HG03103 (cell line): ENCODE measurements at regions not wholly inside any gene's neighbourhood (a gene's known extent, or its start where the extent isn't known, plus 50 kb on each side); places are given as distances from the start of the nearest gene placed in this dataset.
"Not testable (repeated sequence)": the region's sequence is repeated elsewhere in the genome, so short reads cannot be mapped to it uniquely, and the experiment has no call there.

Source experiments
- ATAC-seq: cut with Tn5 transposase; IDR thresholded peaks from one replicate; pipeline ENCODE4 v1.9.1; 2021; ENCODE audit warnings: low read depth; ENCODE audit not compliant: unreplicated experiment

GRCh38 chrX:110966091-110966454 is 129.9 kb upstream of the PAK3 start:
- no peak for ATAC-seq

GRCh38 chrX:110965409-110966090 is 130.4 kb upstream of the PAK3 start:
- ATAC-seq: no peak

DNA sequence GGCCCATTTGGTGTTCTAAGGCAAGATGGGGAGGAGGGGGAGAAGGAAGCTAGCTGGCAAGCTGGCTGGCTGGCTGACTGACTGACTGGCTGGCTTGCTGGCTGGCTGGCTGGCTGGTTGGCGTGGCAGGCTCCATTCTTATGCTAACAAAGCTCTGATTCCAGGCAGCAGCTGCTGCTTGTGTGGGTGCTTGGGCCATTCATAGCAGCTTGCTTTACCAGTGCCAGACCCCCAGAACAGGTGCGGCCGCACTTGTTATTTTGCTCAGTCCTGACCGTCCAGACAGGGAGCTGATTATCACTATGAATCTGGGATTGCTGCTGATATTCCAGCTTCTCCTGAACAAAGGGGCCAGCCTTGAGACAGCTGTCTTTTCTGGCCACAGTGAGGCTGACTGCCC is 131.2 kb upstream of the PAK3 start:
- ATAC-seq: no peak

DNA sequence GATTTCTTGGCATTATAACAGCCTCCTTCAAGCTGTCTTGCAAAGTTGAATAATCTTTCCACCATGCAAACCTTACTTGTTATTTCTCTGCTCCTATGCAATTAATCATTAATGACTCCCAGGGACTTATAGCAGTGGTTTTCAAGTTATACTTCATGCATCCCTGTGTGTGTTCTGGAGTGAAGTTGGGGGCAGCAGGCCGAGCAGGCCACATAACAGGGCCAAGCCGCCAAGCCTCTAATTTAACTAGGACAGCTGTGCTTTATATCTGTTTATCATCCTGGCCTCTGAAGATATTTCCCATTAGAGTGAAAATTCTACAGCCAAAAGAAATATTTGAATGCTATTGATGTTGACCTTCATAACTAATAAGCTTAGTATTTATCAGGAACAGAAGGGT is 133.5 kb upstream of the PAK3 start:
- no peak for ATAC-seq

- ATAC-seq: no peak
These were observed 140.3 kb upstream of the PAK3 start for GRCh38 chrX:110955706-110956105.

DNA sequence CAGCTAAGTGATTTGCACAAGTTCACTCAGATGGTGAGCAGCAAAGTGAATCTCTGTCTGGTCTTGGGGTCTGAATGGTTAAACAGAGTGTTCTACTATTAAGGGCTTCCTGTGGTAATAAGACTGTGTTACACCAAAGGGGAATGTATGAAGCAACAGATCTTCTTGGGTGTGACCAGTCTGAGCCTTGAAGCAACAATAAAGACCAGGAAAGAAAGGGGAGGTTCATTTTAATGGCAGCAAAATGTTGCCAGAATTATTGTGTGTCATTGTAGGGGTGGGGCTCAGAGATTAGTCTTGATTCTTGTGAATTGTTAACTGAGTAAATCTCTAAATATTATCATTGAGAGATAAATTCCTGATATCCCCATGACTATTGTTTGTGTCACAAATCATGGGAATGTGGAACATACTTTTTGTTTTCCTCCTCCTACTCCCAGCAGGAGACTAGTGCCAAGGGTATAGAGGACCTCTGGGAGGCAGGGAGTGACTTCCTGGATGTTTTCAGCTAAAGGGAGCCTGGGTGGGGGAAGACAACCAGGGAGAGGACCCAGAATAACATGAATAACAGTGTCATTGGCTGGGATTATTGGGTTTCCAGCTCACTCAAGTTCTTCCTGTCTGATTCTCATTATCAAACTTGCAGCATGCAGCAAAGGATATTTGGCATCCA is 141.4 kb upstream of the PAK3 start:
- ATAC-seq: no peak

DNA sequence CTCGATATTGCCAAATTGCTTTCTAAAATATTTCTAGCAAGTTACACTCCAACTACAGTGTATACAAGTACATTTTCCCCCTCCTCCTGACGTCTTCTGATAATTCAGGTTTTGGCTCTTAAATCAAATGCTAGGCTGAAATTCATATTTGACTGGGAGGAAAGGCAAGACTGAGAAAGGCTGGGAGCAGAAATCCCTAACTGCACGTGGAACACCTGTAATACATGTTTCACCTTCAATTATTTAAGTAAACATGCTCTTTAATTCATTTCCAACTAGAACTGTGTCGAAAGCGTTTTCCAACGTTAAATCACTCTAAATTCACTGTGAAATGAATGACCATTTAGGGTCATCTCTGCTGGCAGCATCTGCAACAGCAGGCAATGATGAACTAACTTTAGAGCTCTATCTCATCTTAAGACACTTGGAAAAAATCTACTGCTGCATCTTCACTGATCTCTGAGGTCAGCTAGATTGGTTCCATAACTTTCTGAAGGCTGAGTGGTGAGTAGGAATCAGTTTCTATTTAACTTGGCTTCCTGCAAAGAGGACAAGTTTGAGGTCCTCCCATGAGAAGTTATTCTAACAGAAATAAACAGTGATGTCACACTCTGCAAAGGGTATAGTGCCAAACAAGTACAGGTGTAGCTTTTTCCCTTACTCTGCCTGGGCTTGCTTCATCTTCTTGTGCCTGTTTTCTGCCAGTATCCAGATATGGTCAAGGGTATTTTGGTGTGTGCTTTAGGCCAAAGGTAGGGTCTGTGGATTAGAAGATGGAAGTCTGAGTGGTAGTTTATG is 144.3 kb upstream of the PAK3 start:
- ATAC-seq: no peak

DNA sequence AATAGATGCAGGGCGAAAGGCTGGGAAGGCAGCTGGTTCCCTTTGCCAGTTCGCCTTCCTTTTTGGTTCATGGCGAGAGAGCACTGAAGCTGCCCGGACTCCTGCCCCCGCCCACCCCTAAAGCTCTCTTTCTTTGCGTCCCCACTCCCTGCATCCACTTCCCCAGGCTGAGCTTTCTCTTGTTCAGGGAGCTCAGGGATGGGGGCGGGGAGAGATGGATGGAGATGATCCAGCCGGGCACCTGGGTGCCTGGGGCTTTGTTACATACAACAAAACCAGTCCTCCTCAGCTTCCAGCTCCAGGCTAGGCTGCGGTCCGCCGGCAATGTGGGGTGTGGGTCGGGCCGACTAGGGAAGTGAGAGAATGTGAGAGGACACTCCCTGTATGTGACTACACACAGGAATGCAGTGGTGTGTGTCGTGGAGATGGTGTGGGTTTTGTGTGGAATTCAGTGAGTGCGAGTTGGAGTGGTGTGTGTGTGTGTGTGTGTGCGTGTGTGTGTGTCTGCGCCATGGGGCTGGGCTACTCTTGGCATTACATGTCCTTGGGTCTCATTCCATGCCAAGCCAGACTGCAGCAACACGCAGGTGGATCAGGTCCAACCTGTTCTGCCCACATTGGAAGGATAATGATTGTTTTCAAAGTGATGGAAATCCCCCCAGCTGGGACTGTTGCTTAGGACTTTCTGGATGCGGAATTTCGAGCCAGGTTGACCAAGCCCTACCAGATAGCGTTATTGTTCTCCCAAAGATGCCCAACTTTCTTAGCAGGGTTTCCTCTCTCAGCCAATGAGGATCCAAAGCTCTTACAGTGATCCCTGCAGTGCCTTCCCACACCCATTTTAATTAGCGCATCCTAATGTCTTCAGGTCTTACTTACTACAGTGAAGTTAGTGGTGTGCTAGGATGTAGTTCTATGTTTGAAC is 149.4 kb upstream of the CHRDL1 start:
- no peak for ATAC-seq

DNA sequence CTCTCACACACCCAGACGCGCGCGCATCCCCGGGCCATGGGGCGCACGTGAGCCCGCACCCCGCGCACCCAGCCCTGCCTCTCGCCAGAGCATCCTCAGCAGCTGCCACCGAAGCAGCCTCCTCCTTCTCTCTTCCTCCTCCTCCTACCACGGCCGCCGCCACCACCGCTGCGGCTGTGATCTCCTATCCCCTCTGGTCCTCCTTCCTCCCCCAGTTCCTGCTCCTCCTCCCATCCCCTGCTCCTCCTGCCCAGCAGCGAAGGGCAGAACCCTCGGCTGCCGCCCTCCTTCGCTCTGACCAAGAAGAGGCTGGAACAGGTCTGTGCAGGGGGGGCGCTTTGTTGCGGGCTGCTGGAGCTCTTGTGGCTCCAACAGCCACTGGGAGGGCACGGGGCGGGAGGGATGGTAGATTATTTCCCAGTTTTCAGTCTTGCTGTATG is 148.7 kb upstream of the CHRDL1 start:
- no peak for ATAC-seq

DNA sequence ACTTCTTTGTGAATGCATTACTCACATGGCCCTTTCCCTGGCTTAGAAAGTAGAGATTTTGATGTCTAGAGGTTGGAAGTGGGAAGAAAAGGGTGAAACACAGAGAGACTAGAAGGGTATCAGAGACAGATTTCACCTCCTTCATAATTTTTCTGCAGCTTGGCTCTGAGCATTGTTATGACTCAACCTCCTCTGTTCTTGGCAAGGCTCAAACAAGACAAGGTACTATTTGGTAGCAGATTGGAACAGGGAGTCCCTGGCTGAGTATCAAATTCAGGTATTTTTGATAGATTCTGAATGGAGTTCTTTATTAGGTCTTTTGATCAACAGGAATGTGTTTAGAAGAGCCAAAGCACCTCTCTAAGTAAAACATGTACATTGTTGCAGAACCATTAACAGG is 146.3 kb upstream of the CHRDL1 start:
- ATAC-seq: no peak

DNA sequence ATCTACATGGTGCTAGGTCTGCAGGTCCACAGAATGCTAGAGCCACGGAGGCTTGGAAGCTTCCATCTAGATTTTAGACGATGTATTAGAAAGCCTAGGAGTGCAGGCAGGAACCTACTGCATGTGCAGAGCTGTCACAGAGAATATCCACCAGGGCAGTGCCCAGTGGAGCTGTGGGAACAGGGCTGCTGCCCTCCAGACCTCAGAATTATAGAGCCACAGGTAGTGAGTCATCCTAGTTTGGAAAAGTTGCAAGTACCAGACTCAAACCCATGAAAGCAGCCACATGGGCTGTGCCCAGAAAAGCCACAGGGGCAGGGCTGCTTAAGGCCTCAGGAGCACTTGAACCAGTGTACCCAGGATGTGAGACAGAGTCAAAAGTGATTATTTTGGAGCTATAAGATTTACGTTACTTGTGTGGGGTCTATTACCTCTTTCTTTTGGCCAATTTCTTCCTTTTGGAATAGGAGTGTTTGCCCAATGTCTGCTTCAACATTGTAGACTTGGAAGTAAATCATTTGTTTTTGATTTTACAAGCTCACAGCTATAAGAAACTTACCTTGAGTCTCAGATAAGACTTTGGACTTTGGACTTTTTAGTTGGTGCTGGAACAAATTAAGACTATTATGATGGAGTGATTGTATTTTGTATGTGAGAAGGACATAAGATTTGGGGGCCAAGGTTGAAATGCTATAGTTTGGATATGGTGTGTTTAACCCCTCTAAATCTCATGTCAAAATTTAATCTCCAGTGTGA is 143.5 kb upstream of the CHRDL1 start:
- ATAC-seq: no peak

- no peak for ATAC-seq
These were observed 129.3 kb upstream of the CHRDL1 start for GRCh38 chrX:110924871-110925270.

DNA sequence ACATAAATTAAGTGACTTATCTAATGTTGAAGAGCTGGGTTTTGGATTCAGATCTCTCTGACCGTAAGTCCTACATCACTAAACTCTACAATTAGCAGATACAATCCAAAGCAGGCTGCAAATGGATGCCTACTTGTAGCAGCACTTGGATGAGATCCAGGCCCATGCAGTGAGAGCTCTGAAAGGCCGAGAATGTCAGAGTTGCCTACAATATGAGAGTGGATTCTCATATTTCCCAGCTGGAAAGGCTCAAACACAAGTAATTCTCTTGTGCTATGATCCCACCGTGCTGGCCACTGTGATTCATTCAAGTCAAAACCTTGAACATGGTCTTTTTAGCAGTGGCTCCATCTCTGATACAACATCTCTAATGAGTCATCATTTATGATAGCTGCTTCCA is 125.4 kb upstream of the CHRDL1 start:
- no peak for ATAC-seq

DNA sequence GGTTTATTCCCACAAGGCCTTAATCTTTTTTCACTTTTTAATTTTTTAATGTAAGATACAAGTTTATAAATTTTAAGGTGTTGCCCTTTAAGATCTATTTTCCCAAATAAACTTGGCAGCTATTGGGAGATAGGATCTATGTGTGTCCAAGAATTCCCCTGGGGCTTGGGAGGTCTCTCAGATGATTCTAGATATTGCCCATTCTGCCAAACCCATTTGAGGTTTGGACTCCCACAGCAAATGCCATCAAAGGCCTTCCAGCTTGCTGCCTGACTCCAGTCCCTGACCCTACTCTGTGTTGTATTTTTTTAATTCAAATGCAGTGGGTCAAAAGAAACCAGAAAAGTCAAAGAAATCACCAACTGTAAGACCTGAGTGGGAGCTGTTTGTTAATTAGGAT is 120.0 kb upstream of the CHRDL1 start:
- ATAC-seq: no peak

DNA sequence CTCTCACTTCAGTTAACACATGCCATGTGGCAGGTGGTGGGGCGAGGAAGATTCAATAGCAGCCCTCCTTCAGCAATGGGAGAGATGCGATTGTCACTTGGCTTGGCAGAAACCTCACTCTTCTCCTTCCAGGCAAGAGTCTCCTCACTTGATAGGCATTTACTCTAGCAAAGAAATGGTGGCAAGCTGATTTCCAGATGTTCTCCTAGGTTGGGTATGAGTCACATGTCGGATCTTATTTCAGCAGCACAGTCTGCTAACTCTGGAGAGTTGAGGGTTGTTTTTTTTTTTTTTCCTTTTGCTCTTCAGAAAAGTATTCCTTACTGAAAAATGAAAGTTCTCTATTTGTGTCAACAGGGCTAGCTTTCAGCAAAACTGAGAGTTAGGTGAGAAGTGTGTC is 119.5 kb upstream of the CHRDL1 start:
- ATAC-seq: no peak

DNA sequence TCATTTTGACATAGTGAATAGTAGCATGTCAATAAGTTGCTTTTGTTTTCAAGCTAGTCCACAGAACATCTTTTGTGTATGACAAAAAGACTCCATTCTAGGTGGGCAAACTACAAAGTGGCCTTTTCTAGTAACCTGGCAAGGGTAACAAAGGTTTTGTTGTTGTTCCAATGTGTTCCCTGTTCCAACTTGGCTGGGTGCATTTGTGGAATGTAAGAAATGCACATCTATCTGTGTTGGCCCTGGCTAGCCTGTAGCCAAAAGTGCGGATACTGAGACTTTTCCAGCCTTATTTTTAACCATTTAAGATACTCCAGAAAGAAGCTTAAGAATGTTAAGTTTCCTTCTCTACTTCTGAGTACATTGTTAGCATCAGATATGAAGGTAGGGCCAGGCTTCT is 118.7 kb upstream of the CHRDL1 start:
- no peak for ATAC-seq

GRCh38 chrX:110904747-110905146 is 109.1 kb upstream of the CHRDL1 start:
- ATAC-seq: not testable (repeated sequence)

DNA sequence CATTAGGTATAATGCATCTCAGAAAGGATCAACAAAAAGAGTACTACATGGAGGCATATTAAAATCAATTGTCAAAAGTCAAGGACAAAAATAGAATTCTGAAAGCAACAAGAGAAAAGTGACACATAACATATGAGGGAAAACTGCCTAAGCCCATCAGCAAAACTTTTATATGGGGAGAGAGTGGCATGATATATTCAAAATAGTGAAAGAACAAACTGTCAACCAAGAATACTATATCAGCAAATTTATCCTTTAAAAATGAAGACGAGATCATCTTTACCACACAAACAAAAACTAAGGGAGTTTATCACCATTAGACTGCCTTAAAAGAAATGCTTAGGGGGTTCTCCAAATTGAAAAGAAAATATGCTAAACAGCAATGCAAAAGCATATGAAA is 86.4 kb upstream of the CHRDL1 start:
- no peak for ATAC-seq

DNA sequence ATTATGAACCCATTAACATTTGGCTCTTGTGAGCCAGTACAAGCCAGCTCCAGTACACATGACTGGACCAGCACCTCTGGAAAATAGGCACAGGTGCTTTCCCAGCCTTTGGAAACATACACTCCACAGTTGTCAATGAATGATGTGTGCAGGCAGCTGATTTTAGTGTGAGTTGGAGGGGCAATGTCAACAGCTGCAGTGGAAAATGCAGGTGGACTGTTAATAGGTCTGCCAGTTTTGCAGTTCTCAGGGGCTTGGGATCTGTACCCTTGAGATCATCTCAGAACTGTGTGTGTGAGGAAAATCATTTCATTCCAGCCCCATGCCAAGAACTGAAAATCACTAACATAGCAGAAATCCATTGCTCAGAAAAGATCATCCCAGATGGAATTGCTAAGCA is 81.7 kb upstream of the CHRDL1 start:
- ATAC-seq: no peak

GRCh38 chrX:110871839-110872238 is 76.2 kb upstream of the CHRDL1 start:
- ATAC-seq: no peak
